GM12878 (cell line): ENCODE measurements at regions not wholly inside any gene's neighbourhood (a gene's known extent, or its start where the extent isn't known, plus 50 kb on each side); places are given as distances from the start of the nearest gene placed in this dataset.

Source experiments
- ATAC-seq: fragments of 200-7000 bp; cut with Tn5 transposase; 3 replicates; pipeline ENCODE4 v1.9.1; 2020; ENCODE audit warnings: mild to moderate bottlenecking, moderate library complexity
- BruUV-seq: library from RNA; stranded (reverse); fragments of 400-500 nt; replicated peaks from 2 replicates; lab custom pipeline; 2021; lab: Mats Ljungman, UMichigan
- CTCF ChIA-PET: fragments of 300-600 bp; sonication (Branson Sonifier 250); formaldehyde crosslinking; extraction: SDS; loops from one replicate; lab custom pipeline; 2021; ENCODE audit warnings: inconsistent platforms; lab: Yijun Ruan, JAX
- POLR2A ChIA-PET: fragments of 350-600 bp; formaldehyde crosslinking; extraction: SDS; loops from one replicate; lab custom pipeline; 2021; ENCODE audit warnings: inconsistent platforms; lab: Charles Lee
- RAD21 ChIA-PET: fragments of 300-600 bp; sonication (Branson Sonifier 250); formaldehyde crosslinking; loops from one replicate; lab custom pipeline; 2023; ENCODE audit warnings: antibody characterized with exemption; ENCODE audit not compliant: unreplicated experiment; lab: Charles Lee
- SMC1A ChIA-PET: fragments of 300-600 bp; sonication (Branson Sonifier 250); formaldehyde crosslinking; loops from one replicate; lab custom pipeline; 2023; ENCODE audit not compliant: unreplicated experiment, uncharacterized antibody; lab: Charles Lee
- DNase-seq: peaks from one replicate; pipeline ENCODE4 v3.0.0-alpha.2; 2011; ENCODE audit warnings: low read depth, low spot score
- FAIRE-seq: peaks from 3 replicates; lab custom pipeline; 2011; peaks lifted over from hg19 to GRCh38; lab: Jason Lieb, UNC
- H2AFZ ChIP-seq: 2 replicates; pipeline ENCODE4 v1.6.0; 2011; ENCODE audit warnings: low read depth, low read length, control low read depth; ENCODE audit not compliant: control insufficient read depth
- H3K27ac ChIP-seq: 2 replicates; pipeline ENCODE4 v1.5.1; 2011; ENCODE audit warnings: control low read depth; ENCODE audit not compliant: control insufficient read depth, insufficient read depth
- H3K27me3 ChIP-seq, 2 experiments: replicated peaks in 1 of 2; 2 replicates each; pipeline versions ENCODE4 v1.6.0 to v1.6.1; 2011; ENCODE audit warnings: low read length in 1 of 2; ENCODE audit not compliant: control insufficient read depth in 2 of 2, insufficient read depth in 2 of 2
- H3K36me3 ChIP-seq, 2 experiments: 2 replicates each; pipeline ENCODE4 v1.5.1; 2011; ENCODE audit warnings: low read length in 1 of 2; ENCODE audit not compliant: control insufficient read depth in 2 of 2, insufficient read depth in 2 of 2
- H3K4me1 ChIP-seq: 2 replicates; pipeline ENCODE4 v1.6.1; 2011; ENCODE audit warnings: mild to moderate bottlenecking, low read length, moderate library complexity, mixed read lengths; ENCODE audit not compliant: control insufficient read depth, insufficient read depth
- H3K4me2 ChIP-seq: 2 replicates; pipeline ENCODE4 v1.6.0; 2011; ENCODE audit warnings: control low read depth; ENCODE audit not compliant: control insufficient read depth, insufficient read depth
- H3K4me3 ChIP-seq: fragments of 200-600 bp; sonication (generic); 2 replicates; pipeline ENCODE4 v1.5.1; 2016
- H3K79me2 ChIP-seq: 2 replicates; pipeline ENCODE4 v1.6.0; 2011; ENCODE audit warnings: low read length; ENCODE audit not compliant: control insufficient read depth, insufficient read depth
- H3K9ac ChIP-seq: 2 replicates; pipeline ENCODE4 v1.8.0; 2011; ENCODE audit warnings: low read length, control low read depth, mixed read lengths; ENCODE audit not compliant: control insufficient read depth, insufficient read depth
- H3K9me3 ChIP-seq: replicated peaks from 3 replicates; pipeline ENCODE4 v1.5.1; 2011; ENCODE audit warnings: mild to moderate bottlenecking, low read length; ENCODE audit not compliant: control insufficient read depth, insufficient read depth
- H4K20me1 ChIP-seq: 2 replicates; pipeline ENCODE4 v1.6.0; 2011; ENCODE audit not compliant: control insufficient read depth, insufficient read depth
- CTCF ChIP-seq, 3 experiments: IDR thresholded peaks in 2 of 3; conservative IDR thresholded peaks in 1 of 3; 2 replicates each; pipeline ENCODE4 v1.5.1; 2011; ENCODE audit warnings: low read depth in 3 of 3, low read length in 3 of 3, mild to moderate bottlenecking in 3 of 3, control low read depth in 2 of 3, moderate library complexity in 2 of 3, inconsistent platforms in 1 of 3, mixed read lengths in 1 of 3; ENCODE audit not compliant: control insufficient read depth in 2 of 3, insufficient read depth in 1 of 3; ENCODE audit errors: extremely low read depth in 1 of 3
- HDAC2 ChIP-seq: fragments of 200-600 bp; sonication (generic); IDR thresholded peaks from 2 replicates; pipeline ENCODE4 v1.6.1; 2017
- IRF4 ChIP-seq: IDR thresholded peaks from 2 replicates; pipeline ENCODE4 v1.6.1; 2011; ENCODE audit warnings: low read depth, low read length
- NFXL1 ChIP-seq: fragments of 450-650 bp; IDR thresholded peaks from 2 replicates; pipeline ENCODE4 v1.6.1; 2017; ENCODE audit warnings: antibody characterized with exemption, mild to moderate bottlenecking, borderline replicate concordance
- NFYB ChIP-seq: IDR thresholded peaks from 2 replicates; pipeline ENCODE4 v1.6.1; 2011; ENCODE audit warnings: low read depth, mild to moderate bottlenecking, low read length, improper control_type of control experiment, moderate library complexity; ENCODE audit not compliant: insufficient read depth
- PAX5 ChIP-seq: IDR thresholded peaks from 2 replicates; pipeline ENCODE4 v1.6.1; 2011; ENCODE audit warnings: low read depth, low read length, borderline replicate concordance
- RAD21 ChIP-seq: IDR thresholded peaks from 2 replicates; pipeline ENCODE4 v1.6.1; 2011; ENCODE audit warnings: mild to moderate bottlenecking, low read depth, low read length, moderate library complexity; ENCODE audit not compliant: insufficient read depth
- SIX5 ChIP-seq: IDR thresholded peaks from 2 replicates; pipeline ENCODE4 v1.6.1; 2011; ENCODE audit warnings: mild to moderate bottlenecking, low read depth, low read length, moderate library complexity; ENCODE audit not compliant: severe bottlenecking
- SMAD5 ChIP-seq: IDR thresholded peaks from 2 replicates; pipeline ENCODE4 v1.6.1; 2016; ENCODE audit warnings: antibody characterized with exemption, low read depth
- STAT1 ChIP-seq: fragments of 450-650 bp; conservative IDR thresholded peaks from 2 replicates; pipeline ENCODE4 v1.6.1; 2014; ENCODE audit warnings: antibody characterized with exemption, mild to moderate bottlenecking
- WGBS: methylation state at CpG from one replicate; pipeline ENCODE4 v1.1.6; 2016; ENCODE audit warnings: low lambda C conversion rate; ENCODE audit not compliant: insufficient replicate concordance, insufficient coverage; ENCODE audit errors: missing lambda C conversion rate; 5-methylcytosine and 5-hydroxymethylcytosine counted together
- in situ Hi-C: fragments of 300-500 bp; cut with MboI; formaldehyde crosslinking; loops from 9 replicates; pipeline ENCODE4 v1.14.3; 2018; ENCODE audit warnings: mixed read lengths
- intact Hi-C: fragments of 100-400 bp; cut with micrococcal nuclease; formaldehyde crosslinking; loops from one replicate; pipeline ENCODE4 v1.14.2; 2022; ENCODE audit not compliant: unreplicated experiment
- TF ChIP-seq, protein P1 (sequence below): fragments of 450-650 bp; IDR thresholded peaks from 2 replicates; pipeline ENCODE4 v1.6.1; 2017; ENCODE audit warnings: mild to moderate bottlenecking, low read depth, inconsistent platforms; ENCODE audit not compliant: poor library complexity, severe bottlenecking

DNA sequence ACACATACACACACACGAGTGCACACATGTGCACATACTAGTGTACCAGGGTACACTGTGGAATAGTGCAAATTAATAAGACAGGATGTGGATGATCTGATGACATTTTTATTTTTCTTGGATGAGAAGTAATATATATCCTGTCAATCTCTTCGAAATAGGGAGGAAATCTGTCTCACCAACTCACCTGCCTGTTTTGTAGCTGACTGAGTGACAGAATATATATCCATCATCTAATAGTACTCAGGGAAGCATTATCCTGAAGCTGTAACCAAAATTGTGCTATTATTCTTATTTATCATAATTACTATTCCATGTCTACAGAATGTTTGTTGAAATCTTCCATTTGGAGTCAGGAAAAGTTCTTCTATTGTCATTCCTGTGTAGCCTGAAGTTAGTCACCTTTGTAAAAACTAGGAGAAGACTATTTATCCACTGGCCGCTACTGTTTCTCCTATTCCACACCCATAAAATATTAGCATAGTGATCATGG, 888.0 kb downstream of the TRAM1L1 start (continued):
- TF ChIP-seq SMAD5 (no peak), PAX5 (no peak)

- FAIRE-seq = no peak
Observed at GRCh38 chr4:116183241-116183640, 902.1 kb downstream of the TRAM1L1 start.

DNA sequence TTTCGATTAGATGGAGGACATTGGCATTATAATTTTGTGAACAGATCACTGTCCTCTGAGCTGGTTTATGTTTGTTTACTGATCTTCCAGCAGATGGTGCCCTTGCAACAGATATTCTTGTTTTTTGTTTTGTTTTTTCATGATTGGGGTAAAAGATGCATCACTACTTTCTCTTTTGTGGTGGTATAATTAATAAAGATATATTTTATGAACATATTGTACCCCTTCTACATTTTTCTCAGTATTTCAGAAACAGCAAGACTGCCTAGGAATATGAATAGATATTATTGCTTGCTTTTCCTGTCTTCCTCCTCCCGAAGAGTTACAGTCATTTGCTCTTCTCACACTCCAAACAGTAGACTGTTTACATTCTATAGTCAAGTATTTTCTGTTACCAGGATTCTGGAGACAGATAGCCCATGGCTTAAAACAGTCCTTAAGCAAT, 905.2 kb downstream of the TRAM1L1 start:
- intact Hi-C loops (loop anchor here (5.0 kb wide), 1 partner anchor 177 kb away; no protein-coding TSS in a partner anchor), in situ Hi-C loops (no loop called here)
- H4K20me1 ChIP-seq = no peaks in the 10 kb centered on the region
- H3K27me3 ChIP-seq = no peaks in the 10 kb centered on the region
- no peaks in the 10 kb centered on the region for H3K4me1 ChIP-seq
- ChIA-PET POLR2A (no interaction called here), CTCF (interaction anchor here (0.7 to 2.0 kb wide), 10 partner anchors 9 to 1521 kb away, joined by 3 to 8 read pairs (median 3); no protein-coding TSS in a partner anchor), RAD21 (no interaction called here), SMC1A (interaction anchor here (1.4 kb wide), 2 partner anchors 15 to 179 kb away, joined by 4 read pairs; no protein-coding TSS in a partner anchor)
- peak; percentile 54 for FAIRE-seq
- no peaks in the 10 kb centered on the region for H3K36me3 ChIP-seq
- no peaks in the 10 kb centered on the region for H3K9me3 ChIP-seq
- WGBS = 0% methylated on average over 2 of the region's 2 CpGs
- no peak overlapping the region for H3K27ac ChIP-seq
- H3K4me2 ChIP-seq = no peak overlapping the region
- no peak overlapping the region for H2AFZ ChIP-seq
- no peak overlapping the region for H3K4me3 ChIP-seq
- no peak overlapping the region for H3K9ac ChIP-seq
- DNase-seq = no peak
- H3K79me2 ChIP-seq = no peaks in the 10 kb centered on the region
- ATAC-seq = peak; percentile 68
- no TSS peak for BruUV-seq
- TF ChIP-seq NFYB = no peak
- TF ChIP-seq, protein P1, sequence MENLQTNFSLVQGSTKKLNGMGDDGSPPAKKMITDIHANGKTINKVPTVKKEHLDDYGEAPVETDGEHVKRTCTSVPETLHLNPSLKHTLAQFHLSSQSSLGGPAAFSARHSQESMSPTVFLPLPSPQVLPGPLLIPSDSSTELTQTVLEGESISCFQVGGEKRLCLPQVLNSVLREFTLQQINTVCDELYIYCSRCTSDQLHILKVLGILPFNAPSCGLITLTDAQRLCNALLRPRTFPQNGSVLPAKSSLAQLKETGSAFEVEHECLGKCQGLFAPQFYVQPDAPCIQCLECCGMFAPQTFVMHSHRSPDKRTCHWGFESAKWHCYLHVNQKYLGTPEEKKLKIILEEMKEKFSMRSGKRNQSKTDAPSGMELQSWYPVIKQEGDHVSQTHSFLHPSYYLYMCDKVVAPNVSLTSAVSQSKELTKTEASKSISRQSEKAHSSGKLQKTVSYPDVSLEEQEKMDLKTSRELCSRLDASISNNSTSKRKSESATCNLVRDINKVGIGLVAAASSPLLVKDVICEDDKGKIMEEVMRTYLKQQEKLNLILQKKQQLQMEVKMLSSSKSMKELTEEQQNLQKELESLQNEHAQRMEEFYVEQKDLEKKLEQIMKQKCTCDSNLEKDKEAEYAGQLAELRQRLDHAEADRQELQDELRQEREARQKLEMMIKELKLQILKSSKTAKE = no peak
- peak; percentile 66 for TF ChIP-seq RAD21
- TF ChIP-seq CTCF (IDR thresholded peaks at IDR 0.05 in 2 of 3, conservative IDR thresholded peaks at IDR 0.05 in 1 of 3; ENCODE audit: control insufficient read depth in 2 of 3, extremely low read depth in 1 of 3, insufficient read depth in 1 of 3, low read depth in 3 of 3, low read length in 3 of 3) = peak; percentile 38 to 51 (median 40); a peak in 4 of 6 replicates
- TF ChIP-seq IRF4 = no peak
- TF ChIP-seq SIX5 = no peak
- no peak for TF ChIP-seq STAT1
- no peak for TF ChIP-seq NFXL1

More at GRCh38 chr4:116183241-116183640, 902.1 kb downstream of the TRAM1L1 start:
- Histone ChIP-seq H3K79me2 (no peaks in the 10 kb centered on the region), H3K9me3 (no peaks in the 10 kb centered on the region), H3K4me3 (no peak overlapping the region)
- POLR2A ChIA-PET = no interaction called here
- no TSS peak for BruUV-seq
- DNase-seq = no peak
- no peak for TF ChIP-seq HDAC2
- TF ChIP-seq, all 136 proteins: peak for 0
- ChIA-PET CTCF (no interaction called here), RAD21 (interaction anchor here (1.2 kb wide), 1 partner anchor 177 kb away, joined by 3 read pairs; no protein-coding TSS in a partner anchor), SMC1A (interaction anchor here (0.8 kb wide), 1 partner anchor 34 kb away, joined by 3 read pairs; no protein-coding TSS in a partner anchor)
- Histone ChIP-seq H3K27me3 (no peaks in the 10 kb centered on the region), H4K20me1 (no peaks in the 10 kb centered on the region), H3K4me2 (no peak overlapping the region), H3K9ac (no peak overlapping the region), H3K4me1 (no peaks in the 10 kb centered on the region), H2AFZ (no peak overlapping the region), H3K36me3 (no peaks in the 10 kb centered on the region), H3K27ac (no peak overlapping the region)
- in situ Hi-C loops = no loop called here
- ATAC-seq = no peak
- intact Hi-C loops = loop anchor here (5.0 kb wide), 1 partner anchor 174 kb away; no protein-coding TSS in a partner anchor
